ENCODE measurements at regions not wholly inside any gene's neighbourhood (a gene's known extent, or its start where the extent isn't known, plus 50 kb on each side); places are given as distances from the start of the nearest gene placed in this dataset.
"Not testable (repeated sequence)": the region's sequence is repeated elsewhere in the genome, so short reads cannot be mapped to it uniquely, and the experiment has no call there.

DNA sequence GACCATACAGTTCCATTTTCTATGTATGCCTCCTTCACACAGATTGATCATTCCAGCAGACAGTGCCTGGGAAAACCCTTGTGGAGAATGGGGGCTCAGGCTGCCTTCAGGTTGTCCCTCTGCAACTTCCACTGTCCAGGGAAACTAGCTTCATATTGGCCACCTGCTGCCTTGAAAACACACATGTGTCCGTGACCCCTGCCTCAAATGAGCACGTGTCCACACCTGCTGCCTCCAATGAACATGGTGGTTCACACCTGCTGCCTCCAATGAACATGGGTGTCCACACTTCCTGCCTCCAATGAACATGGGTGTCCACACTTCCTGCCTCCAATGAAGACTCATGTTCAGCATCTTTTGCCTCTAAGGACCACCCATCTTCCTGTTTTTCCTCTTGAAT lies 185.4 kb upstream of the ADCY2 start:
- DNase-seq (ENCODE audit: low read depth in 2 of 2): no peak

DNA sequence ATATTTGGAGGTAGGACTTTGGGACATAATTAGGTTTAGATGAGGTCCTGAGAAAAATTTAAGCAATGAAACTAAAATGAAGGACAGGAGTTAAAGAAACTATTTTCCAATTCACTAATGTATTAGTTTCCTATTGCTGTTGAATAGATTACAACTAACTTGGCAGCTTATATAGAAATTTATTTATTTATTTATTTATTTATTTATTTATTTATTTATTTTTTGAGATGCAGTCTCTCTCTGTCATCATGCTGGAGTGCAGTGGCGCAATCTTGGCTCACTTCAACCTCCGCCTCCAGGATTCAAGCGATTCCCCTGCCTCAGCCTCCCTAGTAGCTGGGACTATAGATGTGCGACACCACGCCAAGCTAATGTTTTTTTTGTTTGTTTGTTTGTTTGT lies 182.4 kb upstream of the ADCY2 start:
- DNase-seq (ENCODE audit: low read depth in 2 of 2): no peak

DNA sequence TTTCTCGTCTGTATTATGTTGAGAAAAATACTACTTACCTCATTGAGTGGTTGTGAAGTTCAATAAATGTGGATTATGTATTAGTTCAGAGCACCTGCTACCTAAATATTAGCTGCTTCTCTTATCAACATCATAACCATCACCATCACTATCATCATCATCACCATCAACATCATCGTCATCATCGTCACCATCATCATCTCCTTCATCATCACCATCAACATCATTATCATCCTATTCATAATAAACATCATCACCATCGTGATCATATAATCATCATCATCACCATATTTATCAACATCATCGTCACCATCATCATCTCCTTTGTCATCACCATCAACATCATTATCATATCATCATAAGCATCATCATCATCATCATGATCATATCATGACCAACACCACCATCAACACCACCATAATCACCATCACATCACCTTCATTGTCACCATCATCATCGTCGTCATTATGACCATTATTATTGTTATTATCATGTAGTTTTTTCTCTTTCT lies 181.0 kb upstream of the ADCY2 start:
- DNase-seq (ENCODE audit: low read depth in 2 of 2): no peak

DNA sequence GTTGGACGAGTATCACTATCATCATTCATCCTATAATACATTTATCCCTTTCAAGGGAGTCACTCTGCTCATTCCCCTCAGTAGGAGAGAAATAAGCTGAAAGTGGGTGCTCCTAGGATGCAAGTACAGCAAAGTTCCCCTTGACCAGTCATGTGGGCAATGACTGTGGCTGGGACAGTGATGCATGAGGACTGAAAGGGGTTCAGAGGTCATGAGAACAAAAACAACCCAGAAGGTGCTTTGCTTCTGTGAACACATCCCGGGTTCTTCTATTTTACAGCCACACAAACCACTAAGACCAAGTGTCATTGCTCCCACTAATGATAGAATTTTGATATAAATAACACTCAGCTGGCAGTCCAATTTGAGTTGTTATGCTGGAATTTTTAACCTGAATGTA lies 177.8 kb upstream of the ADCY2 start:
- DNase-seq (ENCODE audit: low read depth in 2 of 2): no peak

DNA sequence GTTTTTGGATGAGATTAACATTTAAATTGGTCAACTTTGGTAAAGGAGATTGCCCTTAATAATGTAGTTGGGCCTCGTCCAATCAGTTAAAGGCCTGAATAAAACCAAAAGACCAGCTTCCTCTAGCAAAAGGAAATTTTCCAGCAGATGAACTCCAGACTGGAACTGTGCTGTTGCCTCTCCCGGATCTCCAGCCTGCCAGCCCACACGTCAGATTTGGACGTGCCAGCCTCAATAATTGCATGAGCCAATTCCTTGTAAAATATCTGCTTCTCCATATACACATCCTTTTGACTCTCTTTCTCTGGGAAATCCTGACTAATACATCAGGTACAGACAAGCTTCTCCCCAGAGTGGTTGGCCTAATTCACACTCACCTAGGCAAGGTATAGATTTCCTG lies 175.8 kb upstream of the ADCY2 start:
- no peak for DNase-seq (ENCODE audit: low read depth in 2 of 2)

DNA sequence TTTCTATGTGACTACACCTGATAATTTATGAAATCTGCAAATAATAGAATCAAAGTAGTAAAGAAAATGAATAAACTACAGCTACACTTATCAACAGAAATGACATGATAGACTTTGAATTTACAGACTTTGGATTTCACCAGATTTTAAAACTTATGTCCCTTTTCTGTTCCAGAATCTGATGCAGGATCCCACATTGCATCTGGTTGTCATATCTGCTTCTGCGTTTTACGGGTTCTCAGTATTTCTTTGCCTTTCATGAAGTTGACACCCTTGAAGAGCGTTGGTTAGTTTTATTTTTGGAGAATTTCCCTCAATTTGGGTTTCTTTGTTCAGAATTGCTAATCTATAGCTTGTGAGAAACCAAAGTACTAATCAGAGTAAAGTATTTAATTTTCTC lies 174.9 kb upstream of the ADCY2 start:
- DNase-seq (ENCODE audit: low read depth in 2 of 2): no peak

DNA sequence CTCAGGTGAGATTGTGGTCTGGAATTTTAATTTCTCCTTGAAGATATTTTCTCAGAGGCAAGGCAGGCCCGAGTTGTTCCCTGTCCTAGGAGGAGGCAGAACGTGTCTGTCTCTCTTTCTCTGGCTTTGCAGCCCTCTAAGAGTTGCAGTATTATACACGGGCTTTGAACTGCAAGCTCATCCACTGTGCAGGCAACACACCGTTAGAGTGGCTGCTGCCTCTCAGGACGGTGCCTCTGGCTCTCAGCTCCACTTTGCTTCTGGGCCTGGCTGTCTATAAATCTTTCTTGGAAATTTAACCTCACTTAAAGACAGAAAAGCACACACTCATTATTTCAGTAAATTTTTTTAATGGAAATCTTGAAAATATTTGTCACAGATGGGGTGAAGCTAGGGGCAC lies 170.1 kb upstream of the ADCY2 start:
- DNase-seq (ENCODE audit: low read depth in 2 of 2): no peak

DNA sequence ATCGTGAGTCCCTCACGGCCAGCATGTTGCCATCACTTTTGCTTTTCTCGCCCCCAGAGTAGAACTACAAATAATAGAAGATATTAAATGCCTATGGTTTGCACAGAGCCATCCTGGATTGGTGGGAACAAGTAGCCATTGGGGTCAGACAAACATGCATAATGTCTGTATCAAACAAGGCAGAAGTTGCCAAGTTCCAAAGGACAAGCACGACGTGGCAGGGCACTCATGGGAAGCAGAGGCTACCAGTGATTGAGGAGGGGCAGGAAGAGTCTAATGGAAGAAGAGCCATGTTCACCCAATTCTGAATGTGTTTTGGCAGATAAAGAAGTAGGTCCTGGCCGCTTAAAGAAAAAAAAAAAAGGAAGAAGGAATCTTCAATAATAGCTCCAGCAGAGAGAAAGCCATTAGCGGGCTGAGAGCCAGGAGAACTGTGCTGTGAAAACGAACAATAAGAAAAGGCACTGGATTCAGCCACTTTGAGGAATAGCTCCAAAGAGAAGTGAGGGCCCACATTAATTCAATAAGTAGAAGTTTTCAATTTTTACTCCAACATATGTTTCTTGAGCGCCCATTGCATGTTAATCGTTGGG lies 153.7 kb upstream of the ADCY2 start:
- no peak for DNase-seq (ENCODE audit: low read depth in 2 of 2)

DNA sequence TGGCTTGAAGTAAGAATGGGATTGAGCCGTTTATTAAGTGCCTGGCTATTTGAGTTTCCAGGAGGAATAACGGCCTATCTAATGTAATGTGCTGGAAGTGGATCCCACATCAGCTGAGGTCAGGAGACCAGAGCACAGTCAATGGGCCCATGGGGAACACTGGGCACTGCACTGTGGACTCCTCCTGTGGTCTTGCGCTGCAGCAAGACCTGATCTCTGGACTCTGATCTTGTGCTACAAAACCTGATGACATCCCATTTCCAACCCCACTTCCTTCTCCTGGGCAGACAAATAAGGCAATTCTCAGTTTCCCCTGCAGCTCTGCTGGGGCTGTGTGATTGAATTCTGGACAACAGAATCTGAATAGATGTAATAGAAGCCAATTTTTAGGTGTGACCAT lies 151.7 kb upstream of the ADCY2 start:
- no peak for DNase-seq (ENCODE audit: low read depth in 2 of 2)

DNA sequence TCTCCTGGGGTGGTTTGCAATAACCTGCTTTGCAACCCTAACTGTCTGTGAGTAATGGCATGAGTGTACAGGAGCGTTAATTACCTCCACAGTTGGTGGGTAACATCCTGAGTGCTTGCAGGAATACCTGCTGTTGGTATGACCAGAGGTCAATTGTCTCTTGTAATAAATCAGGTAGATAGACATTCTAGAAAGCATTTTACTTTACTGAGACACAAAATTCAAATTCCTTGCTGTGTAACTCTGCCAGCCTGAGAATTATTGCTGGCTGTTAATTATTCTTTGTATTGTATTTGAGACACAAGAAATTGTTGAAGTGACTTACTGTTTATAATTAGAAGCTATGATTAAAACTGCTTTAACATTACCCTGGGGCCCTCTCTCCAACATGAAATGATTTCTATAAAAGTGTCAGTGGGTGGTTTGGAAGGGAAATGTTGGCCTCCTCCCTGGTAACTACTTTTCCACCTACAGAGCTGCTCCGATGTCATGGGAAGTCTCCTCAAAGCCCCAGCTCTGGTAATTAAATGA lies 150.8 kb upstream of the ADCY2 start:
- DNase-seq (ENCODE audit: low read depth in 2 of 2): no peak

DNA sequence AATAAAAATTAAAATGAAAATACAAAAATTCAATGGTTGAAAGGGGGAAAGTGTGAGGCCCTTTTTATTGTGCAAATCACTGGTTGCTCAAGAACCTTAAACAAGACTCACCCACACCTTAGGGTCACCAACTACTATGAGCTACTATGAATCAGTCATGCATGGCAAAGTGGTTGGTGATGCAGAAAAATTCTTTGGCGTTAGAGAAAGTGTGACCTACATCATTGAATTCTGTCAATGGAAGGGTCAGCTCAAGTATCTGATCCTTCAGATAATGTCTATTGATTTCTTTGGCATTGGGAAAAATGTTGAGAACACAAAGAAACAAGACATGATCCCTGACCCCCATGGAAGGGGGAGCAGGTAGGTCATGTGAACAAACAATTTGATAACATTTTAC lies 149.7 kb upstream of the ADCY2 start:
- no peak for DNase-seq (ENCODE audit: low read depth in 2 of 2)

DNA sequence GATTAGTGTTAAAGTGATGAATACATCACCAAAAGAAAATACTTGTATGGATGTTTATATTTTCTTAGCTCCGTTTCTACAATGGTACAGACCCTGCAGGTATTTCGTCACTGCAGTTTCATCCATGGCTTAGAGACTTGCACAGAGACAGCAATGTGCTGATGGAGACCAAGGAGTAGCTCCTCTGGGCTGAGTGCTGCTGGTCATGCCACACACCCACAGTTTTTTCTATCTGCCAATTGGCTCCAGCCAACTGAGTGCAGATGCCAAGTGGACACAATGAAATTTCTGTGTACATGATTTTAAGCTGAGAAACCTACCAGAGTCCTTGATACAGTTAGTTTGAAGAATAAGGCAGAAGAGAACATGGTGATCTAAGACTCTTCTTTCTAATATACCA lies 145.9 kb upstream of the ADCY2 start:
- DNase-seq (ENCODE audit: low read depth in 2 of 2): no peak

DNA sequence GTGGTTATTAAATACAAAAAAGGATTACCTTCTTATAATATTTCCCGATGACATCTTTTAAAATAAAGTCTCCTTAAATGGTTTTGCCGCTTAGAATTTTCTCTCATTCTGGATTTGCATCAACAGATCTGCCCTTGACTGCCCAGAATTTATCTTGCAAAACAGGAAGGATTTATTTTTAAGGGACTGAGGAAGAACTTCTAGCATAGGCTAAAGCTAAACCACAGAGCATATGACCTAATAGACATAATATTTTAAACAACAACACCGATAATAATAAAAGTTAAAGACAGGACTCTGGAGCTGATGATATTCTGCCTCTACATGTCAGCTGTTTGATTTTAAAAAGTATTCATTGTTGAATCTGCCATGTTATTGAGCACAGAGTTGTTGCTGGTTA lies 145.3 kb upstream of the ADCY2 start:
- no peak for DNase-seq (ENCODE audit: low read depth in 2 of 2)

DNA sequence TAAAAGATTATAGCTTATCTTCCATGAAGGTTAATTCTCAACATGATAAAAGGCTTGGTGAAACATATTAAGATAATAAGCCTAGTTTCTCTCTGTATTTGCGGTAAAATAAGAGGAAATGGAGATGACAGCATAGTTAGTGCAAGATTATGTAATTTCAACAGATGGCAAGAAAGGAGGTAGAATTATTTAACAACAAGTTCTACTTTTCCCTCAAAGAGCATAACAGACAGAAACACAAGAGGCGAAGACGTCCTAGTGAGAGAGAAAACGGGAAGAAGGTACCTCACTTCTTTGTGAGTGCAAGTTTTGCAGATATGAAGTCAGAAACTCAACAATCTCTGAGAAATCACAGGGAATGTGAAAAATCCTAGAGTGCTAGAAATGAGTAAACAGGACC lies 144.8 kb upstream of the ADCY2 start:
- no peak for DNase-seq (ENCODE audit: low read depth in 2 of 2)

DNA sequence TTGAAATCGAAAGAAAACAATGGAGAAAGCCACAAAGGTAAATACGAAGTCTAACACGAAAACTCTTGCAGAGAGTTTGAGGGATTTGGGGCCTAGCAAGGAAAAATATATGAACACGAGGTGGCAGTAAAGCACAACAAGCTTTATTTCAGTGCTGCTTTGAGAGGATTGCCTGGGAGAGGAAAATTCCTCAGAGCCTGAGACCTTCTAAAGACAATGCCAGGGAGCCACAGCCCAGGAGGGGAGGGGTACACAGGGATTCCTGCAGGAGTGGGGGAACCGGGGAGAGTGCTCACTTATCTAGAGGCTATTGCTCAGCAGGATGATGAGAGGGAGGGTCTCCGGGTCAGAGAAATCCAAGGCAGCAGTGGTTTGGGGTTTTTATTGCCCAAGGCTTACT lies 134.9 kb upstream of the ADCY2 start:
- no peak for DNase-seq (ENCODE audit: low read depth in 2 of 2)

DNA sequence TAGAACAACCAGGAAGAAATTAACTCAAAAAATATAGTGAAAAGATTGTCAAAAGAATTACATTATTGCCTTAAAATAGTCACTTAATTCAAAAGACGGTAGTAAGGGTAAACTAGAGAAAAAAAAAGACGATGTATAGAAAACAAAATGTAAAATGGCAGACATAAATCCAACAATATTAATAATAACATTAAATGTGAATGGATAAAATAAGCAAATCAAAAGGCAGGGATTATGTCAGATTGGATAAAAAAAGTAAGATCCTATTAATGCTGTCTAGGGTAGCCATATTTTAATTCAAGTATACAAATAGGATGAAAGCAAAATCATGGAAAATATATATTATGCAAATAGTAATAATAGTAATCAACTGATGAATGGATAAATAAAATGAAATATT lies 134.0 kb upstream of the ADCY2 start:
- DNase-seq (ENCODE audit: low read depth in 2 of 2): no peak

DNA sequence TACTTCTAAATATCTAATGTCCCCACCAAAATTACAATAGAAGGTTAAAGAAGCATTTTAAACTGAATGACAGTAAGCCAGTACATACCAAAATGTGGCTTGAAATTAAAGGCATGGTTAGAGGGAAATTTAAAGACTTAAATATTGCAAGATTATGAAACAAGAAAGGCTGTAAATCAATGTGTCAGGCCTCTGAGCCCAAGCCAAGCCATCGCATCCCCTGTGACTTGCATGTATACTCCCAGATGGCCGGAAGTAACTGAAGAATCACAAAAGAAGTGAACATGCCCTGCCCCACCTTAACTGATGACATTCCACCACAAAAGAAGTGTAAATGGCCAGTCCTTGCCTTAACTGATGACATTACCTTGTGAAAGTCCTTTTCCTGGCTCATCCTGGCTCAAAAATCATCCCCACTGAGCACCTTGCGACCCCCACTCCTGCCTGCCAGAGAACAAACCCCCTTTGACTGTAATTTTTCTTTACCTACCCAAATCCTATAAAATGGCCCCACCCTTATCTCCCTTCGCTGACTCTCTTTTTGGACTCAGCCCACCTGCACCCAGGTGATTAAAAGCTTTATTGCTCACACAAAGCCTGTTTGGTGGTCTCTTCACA lies 132.4 kb upstream of the ADCY2 start:
- DNase-seq (ENCODE audit: low read depth in 2 of 2): not testable (repeated sequence)

DNA sequence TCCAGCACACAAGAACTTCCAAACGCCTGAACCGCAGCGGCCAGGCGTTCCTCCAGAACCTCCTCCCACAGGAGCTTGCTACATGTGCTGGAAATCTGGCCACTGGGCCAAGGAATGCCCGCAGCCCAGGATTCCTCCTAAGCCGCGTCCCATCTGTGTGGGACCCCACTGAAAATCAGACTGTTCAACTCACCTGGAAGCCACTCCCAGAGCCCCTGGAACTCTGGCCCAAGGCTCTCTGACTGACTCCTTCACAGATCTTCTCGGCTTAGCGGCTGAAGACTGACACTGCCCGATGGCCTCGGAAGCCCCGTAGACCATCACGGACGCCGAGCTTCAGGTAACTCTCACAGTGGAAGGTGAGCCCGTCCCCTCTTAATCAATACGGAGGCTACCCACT lies 130.2 kb upstream of the ADCY2 start:
- DNase-seq (ENCODE audit: low read depth in 2 of 2): not testable (repeated sequence)

DNA sequence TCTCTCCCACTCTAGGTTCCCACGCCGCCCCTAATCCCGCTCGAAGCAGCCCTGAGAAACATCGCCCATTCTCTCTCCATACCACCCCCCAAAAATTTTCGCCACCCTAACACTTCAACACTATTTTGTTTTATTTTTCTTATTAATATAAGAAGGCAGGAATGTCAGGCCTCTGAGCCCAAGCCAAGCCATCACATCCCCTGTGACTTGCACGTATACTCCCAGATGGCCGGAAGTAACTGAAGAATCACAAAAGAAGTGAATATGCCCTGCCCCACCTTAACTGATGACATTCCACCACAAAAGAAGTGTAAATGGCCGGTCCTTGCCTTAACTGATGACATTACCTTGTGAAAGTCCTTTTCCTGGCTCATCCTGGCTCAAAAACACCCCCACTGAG lies 127.2 kb upstream of the ADCY2 start:
- DNase-seq (ENCODE audit: low read depth in 2 of 2): not testable (repeated sequence)

DNA sequence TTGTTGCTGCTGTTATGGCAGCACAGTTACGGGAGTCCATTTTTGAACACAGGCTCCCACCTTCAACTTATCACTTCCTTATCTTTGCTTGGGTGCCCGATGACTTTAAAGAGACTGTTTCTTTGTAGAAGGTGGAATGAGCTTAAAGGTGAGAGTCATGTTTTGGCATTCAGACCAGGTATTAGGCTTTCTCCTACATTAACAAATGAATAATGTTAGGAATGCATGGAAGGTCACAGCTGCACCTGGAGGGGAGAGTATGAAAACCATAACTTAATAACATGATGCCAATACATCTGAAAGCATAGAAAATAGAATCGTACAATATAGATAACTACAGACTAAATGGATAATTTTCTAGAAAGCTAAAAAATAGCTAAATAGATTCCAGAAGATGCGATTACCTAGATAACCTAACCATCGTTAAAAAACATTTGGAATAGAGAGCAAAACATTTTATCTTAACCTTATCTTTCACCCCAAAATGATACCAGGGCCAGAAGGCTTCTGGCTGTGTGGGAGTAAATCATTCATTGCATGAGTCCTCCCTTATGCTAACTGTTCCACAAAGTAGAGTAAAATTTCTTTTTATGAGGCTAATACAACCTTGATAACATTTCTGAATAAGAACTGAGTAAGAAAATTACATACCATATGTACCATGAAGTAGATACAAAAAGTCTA lies 126.2 kb upstream of the ADCY2 start:
- DNase-seq (ENCODE audit: low read depth in 2 of 2): no peak

DNA sequence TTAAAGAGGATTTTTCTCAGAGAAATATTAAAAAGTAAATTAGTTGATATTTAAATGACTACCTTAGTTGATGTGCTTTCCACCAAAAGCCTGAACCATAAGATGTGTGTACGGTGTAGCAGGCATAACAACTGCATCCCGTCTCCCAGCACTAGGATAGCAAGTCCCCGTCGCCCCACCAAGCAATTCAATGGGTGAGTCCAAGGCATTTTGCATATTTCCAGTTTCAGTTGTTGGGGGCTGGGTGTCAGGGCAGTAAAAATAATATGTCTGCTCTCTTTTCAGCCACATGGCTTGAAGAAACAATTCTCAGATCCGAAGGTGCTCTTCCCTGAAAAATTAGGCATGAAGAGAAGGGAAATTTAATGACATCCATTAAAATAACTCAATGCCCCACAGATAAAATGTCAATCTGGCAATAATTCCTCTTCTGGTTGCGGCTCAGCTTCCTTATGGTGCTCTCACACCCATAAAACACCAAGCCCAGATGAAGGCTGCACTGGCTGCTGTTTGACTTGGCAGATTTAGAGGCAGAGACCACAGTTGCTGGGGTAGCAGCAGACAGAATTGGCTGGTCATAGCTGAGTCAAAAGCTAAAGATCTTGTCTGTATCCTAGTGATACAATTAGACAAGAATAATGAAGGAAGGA lies 124.4 kb upstream of the ADCY2 start:
- DNase-seq (ENCODE audit: low read depth in 2 of 2): no peak

DNA sequence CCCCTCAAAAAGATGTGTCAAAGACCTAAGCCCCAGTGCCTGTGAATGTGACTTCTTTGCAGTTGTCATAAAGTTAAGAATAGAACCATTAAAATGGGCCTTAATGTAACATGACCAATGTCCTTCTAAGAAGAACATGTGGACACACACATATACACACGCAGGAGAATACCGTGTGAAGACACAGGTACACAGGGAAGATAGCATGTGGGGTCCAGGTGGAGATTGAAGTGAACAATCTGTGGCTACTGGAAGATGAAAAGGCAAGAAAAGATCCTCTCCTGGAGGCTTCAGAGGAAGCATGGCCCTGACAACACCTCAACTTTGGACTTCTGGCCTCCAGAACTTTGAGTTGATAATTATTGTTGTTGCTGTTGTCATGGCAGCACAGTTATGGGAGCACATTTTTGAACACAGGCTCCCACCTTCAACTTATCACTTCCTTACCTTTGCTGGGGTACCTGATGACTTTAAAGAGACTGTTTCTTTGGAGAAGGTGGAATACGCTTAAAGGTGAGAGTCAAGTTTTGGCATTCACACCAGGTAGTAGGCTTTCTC lies 123.5 kb upstream of the ADCY2 start:
- no peak for DNase-seq (ENCODE audit: low read depth in 2 of 2)

All from activated CD8-positive, alpha-beta memory T cell treated with anti-CD3 and anti-CD28 coated beads for 4 hours (primary cell).